Lower leg skin (tissue), 3 donors: ENCODE measurements at regions not wholly inside any gene's neighbourhood (a gene's known extent, or its start where the extent isn't known, plus 50 kb on each side); places are given as distances from the start of the nearest gene placed in this dataset.

ENCODE experiments used
- POLR2A ChIP-seq, 2 donors: fragments of 450-650 bp; IDR thresholded peaks; one replicate each; pipeline ENCODE4 v1.6.1; 2016 to 2017; ENCODE audit warnings: antibody characterized with exemption in 2 of 2, mild to moderate bottlenecking in 1 of 2, moderate library complexity in 1 of 2
- TF ChIP-seq, protein P1 (sequence below), 3 donors: fragments of 450-650 bp; IDR thresholded peaks; one replicate each; pipeline ENCODE4 v1.5.1; 2016; ENCODE audit warnings: antibody characterized with exemption in 3 of 3, mild to moderate bottlenecking in 3 of 3, moderate library complexity in 2 of 3

DNA sequence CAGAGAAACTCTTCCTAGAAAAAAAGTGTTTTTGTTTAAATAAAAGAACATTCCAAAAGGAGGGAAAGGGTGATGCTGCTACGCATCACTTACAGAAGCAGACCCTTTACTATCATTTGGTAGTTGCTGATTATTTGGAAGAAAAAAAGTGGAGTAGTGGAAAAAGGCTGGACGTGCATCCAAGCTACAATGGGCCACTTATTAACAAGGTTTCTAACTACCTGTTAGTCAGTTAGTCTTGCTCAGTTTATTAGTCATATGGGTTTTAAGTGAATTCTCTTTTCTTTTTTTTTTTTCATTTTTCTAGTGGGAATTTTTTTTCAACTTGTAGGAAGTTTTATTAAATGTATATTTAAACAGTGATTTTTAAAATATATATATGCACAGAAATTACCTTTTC, 866.0 kb downstream of the MCTP2 start:
- TF ChIP-seq, protein P1, sequence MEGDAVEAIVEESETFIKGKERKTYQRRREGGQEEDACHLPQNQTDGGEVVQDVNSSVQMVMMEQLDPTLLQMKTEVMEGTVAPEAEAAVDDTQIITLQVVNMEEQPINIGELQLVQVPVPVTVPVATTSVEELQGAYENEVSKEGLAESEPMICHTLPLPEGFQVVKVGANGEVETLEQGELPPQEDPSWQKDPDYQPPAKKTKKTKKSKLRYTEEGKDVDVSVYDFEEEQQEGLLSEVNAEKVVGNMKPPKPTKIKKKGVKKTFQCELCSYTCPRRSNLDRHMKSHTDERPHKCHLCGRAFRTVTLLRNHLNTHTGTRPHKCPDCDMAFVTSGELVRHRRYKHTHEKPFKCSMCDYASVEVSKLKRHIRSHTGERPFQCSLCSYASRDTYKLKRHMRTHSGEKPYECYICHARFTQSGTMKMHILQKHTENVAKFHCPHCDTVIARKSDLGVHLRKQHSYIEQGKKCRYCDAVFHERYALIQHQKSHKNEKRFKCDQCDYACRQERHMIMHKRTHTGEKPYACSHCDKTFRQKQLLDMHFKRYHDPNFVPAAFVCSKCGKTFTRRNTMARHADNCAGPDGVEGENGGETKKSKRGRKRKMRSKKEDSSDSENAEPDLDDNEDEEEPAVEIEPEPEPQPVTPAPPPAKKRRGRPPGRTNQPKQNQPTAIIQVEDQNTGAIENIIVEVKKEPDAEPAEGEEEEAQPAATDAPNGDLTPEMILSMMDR (IDR thresholded peaks at IDR 0.05), result no peak
- TF ChIP-seq POLR2A (IDR thresholded peaks at IDR 0.05), result no peak
